ENCODE measurements at regions not wholly inside any gene's neighbourhood (a gene's known extent, or its start where the extent isn't known, plus 50 kb on each side); places are given as distances from the start of the nearest gene placed in this dataset.

GRCh38 chr2:217434180-217434975 lies 568.4 kb downstream of the TNS1 start:
- peaks cover 46% of the 10 kb centered on the region for H3K4me1 ChIP-seq (ENCODE audit: insufficient read depth, low read length)

GRCh38 chr2:217433522-217433921 lies 569.3 kb downstream of the TNS1 start:
- peak overlapping the region; percentile 62 for H2AFZ ChIP-seq (ENCODE audit: low read depth, low read length)
- no peak overlapping the region for H3K4me3 ChIP-seq (ENCODE audit: low read length)
- no peaks in the 10 kb centered on the region for H3K36me3 ChIP-seq (ENCODE audit: insufficient read depth, low read length)
- H3K4me1 ChIP-seq (ENCODE audit: insufficient read depth, low read length) = peaks cover 46% of the 10 kb centered on the region
- H3K27me3 ChIP-seq (ENCODE audit: insufficient read depth, low read length) = no peaks in the 10 kb centered on the region
- H3K9me3 ChIP-seq (ENCODE audit: low read length) = no peaks in the 10 kb centered on the region

More at GRCh38 chr2:217434180-217434975, 568.4 kb downstream of the TNS1 start:
- H2AFZ ChIP-seq (ENCODE audit: low read depth, low read length) = peak overlapping the region; percentile 62
- no peaks in the 10 kb centered on the region for H3K27me3 ChIP-seq (ENCODE audit: insufficient read depth, low read length)
- H3K9me3 ChIP-seq (ENCODE audit: low read length) = no peaks in the 10 kb centered on the region
- H3K4me3 ChIP-seq (ENCODE audit: low read length) = peak overlapping the region; percentile 35
- H3K36me3 ChIP-seq (ENCODE audit: insufficient read depth, low read length) = no peaks in the 10 kb centered on the region

- Histone ChIP-seq H3K4me1 (ENCODE audit: insufficient read depth, low read length) (peaks cover 46% of the 10 kb centered on the region), H3K27me3 (ENCODE audit: insufficient read depth, low read length) (no peaks in the 10 kb centered on the region)
Measured at GRCh38 chr2:217431577-217432269, 571.1 kb downstream of the TNS1 start.

GRCh38 chr2:217430916-217431576 lies 571.2 kb upstream of the TNP1 start:
- Histone ChIP-seq H3K4me1 (ENCODE audit: insufficient read depth, low read length) (peaks cover 46% of the 10 kb centered on the region), H3K27me3 (ENCODE audit: insufficient read depth, low read length) (no peaks in the 10 kb centered on the region), H3K4me3 (ENCODE audit: low read length) (no peak overlapping the region), H3K36me3 (ENCODE audit: insufficient read depth, low read length) (no peaks in the 10 kb centered on the region), H2AFZ (ENCODE audit: low read depth, low read length) (no peak overlapping the region), H3K9me3 (ENCODE audit: low read length) (no peaks in the 10 kb centered on the region)

More at GRCh38 chr2:217431577-217432269, 571.1 kb downstream of the TNS1 start:
- Histone ChIP-seq H2AFZ (ENCODE audit: low read depth, low read length) (peak overlapping the region; percentile 57), H3K36me3 (ENCODE audit: insufficient read depth, low read length) (no peaks in the 10 kb centered on the region), H3K4me3 (ENCODE audit: low read length) (no peak overlapping the region), H3K9me3 (ENCODE audit: low read length) (no peaks in the 10 kb centered on the region)

GRCh38 chr2:217429981-217430500 lies 570.2 kb upstream of the TNP1 start:
- Histone ChIP-seq H2AFZ (ENCODE audit: low read depth, low read length) (no peak overlapping the region), H3K4me1 (ENCODE audit: insufficient read depth, low read length) (peaks cover 44% of the 10 kb centered on the region), H3K4me3 (ENCODE audit: low read length) (no peak overlapping the region), H3K36me3 (ENCODE audit: insufficient read depth, low read length) (no peaks in the 10 kb centered on the region), H3K27me3 (ENCODE audit: insufficient read depth, low read length) (no peaks in the 10 kb centered on the region), H3K9me3 (ENCODE audit: low read length) (no peaks in the 10 kb centered on the region)

- Histone ChIP-seq H3K9me3 (ENCODE audit: low read length) (no peaks in the 10 kb centered on the region), H3K36me3 (ENCODE audit: insufficient read depth, low read length) (no peaks in the 10 kb centered on the region), H3K27me3 (ENCODE audit: insufficient read depth, low read length) (no peaks in the 10 kb centered on the region), H2AFZ (ENCODE audit: low read depth, low read length) (no peak overlapping the region), H3K4me1 (ENCODE audit: insufficient read depth, low read length) (no peaks in the 10 kb centered on the region), H3K4me3 (ENCODE audit: low read length) (no peak overlapping the region)
Measured at GRCh38 chr2:217421834-217422233, 562.0 kb upstream of the TNP1 start.

- no peaks in the 10 kb centered on the region for H3K9me3 ChIP-seq (ENCODE audit: low read length)
- H3K36me3 ChIP-seq (ENCODE audit: insufficient read depth, low read length) = no peaks in the 10 kb centered on the region
- no peaks in the 10 kb centered on the region for H3K27me3 ChIP-seq (ENCODE audit: insufficient read depth, low read length)
- no peak overlapping the region for H3K4me3 ChIP-seq (ENCODE audit: low read length)
- H3K4me1 ChIP-seq (ENCODE audit: insufficient read depth, low read length) = no peaks in the 10 kb centered on the region
- H2AFZ ChIP-seq (ENCODE audit: low read depth, low read length) = no peak overlapping the region
Measured at GRCh38 chr2:217420854-217421253, 561.0 kb upstream of the TNP1 start.

- no peaks in the 10 kb centered on the region for H3K4me1 ChIP-seq (ENCODE audit: insufficient read depth, low read length)
Measured at GRCh38 chr2:217419055-217419671, 559.3 kb upstream of the TNP1 start.

GRCh38 chr2:217418544-217418943 lies 558.7 kb upstream of the TNP1 start:
- H3K4me1 ChIP-seq (ENCODE audit: insufficient read depth, low read length) = no peaks in the 10 kb centered on the region
- H2AFZ ChIP-seq (ENCODE audit: low read depth, low read length) = no peak overlapping the region
- no peaks in the 10 kb centered on the region for H3K27me3 ChIP-seq (ENCODE audit: insufficient read depth, low read length)
- H3K36me3 ChIP-seq (ENCODE audit: insufficient read depth, low read length) = no peaks in the 10 kb centered on the region
- no peak overlapping the region for H3K4me3 ChIP-seq (ENCODE audit: low read length)
- no peaks in the 10 kb centered on the region for H3K9me3 ChIP-seq (ENCODE audit: low read length)

More at GRCh38 chr2:217419055-217419671, 559.3 kb upstream of the TNP1 start:
- Histone ChIP-seq H2AFZ (ENCODE audit: low read depth, low read length) (no peak overlapping the region), H3K9me3 (ENCODE audit: low read length) (no peaks in the 10 kb centered on the region), H3K36me3 (ENCODE audit: insufficient read depth, low read length) (no peaks in the 10 kb centered on the region), H3K4me3 (ENCODE audit: low read length) (no peak overlapping the region), H3K27me3 (ENCODE audit: insufficient read depth, low read length) (no peaks in the 10 kb centered on the region)

- H3K36me3 ChIP-seq (ENCODE audit: insufficient read depth, low read length) = no peaks in the 10 kb centered on the region
- no peaks in the 10 kb centered on the region for H3K9me3 ChIP-seq (ENCODE audit: low read length)
- no peak overlapping the region for H2AFZ ChIP-seq (ENCODE audit: low read depth, low read length)
- H3K27me3 ChIP-seq (ENCODE audit: insufficient read depth, low read length) = no peaks in the 10 kb centered on the region
- no peaks in the 10 kb centered on the region for H3K4me1 ChIP-seq (ENCODE audit: insufficient read depth, low read length)
- no peak overlapping the region for H3K4me3 ChIP-seq (ENCODE audit: low read length)
Measured at GRCh38 chr2:217418090-217418489, 558.2 kb upstream of the TNP1 start.

- no peak overlapping the region for H3K4me3 ChIP-seq (ENCODE audit: low read length)
- no peaks in the 10 kb centered on the region for H3K9me3 ChIP-seq (ENCODE audit: low read length)
Measured at GRCh38 chr2:217417536-217417935, 557.7 kb upstream of the TNP1 start.

GRCh38 chr2:217415316-217415715 lies 555.5 kb upstream of the TNP1 start:
- no peak overlapping the region for H3K4me3 ChIP-seq (ENCODE audit: low read length)
- no peak overlapping the region for H2AFZ ChIP-seq (ENCODE audit: low read depth, low read length)

More at GRCh38 chr2:217417536-217417935, 557.7 kb upstream of the TNP1 start:
- H2AFZ ChIP-seq (ENCODE audit: low read depth, low read length) = no peak overlapping the region
- H3K4me1 ChIP-seq (ENCODE audit: insufficient read depth, low read length) = no peaks in the 10 kb centered on the region
- no peaks in the 10 kb centered on the region for H3K36me3 ChIP-seq (ENCODE audit: insufficient read depth, low read length)
- no peaks in the 10 kb centered on the region for H3K27me3 ChIP-seq (ENCODE audit: insufficient read depth, low read length)

More at GRCh38 chr2:217415316-217415715, 555.5 kb upstream of the TNP1 start:
- Histone ChIP-seq H3K36me3 (ENCODE audit: insufficient read depth, low read length) (no peaks in the 10 kb centered on the region), H3K4me1 (ENCODE audit: insufficient read depth, low read length) (no peaks in the 10 kb centered on the region), H3K9me3 (ENCODE audit: low read length) (no peaks in the 10 kb centered on the region), H3K27me3 (ENCODE audit: insufficient read depth, low read length) (no peaks in the 10 kb centered on the region)
